WTC11 (cell line): ENCODE measurements at regions not wholly inside any gene's neighbourhood (a gene's known extent, or its start where the extent isn't known, plus 50 kb on each side); places are given as distances from the start of the nearest gene placed in this dataset.

ENCODE experiments used
- ATF6 ChIP-seq: sonication (generic); formaldehyde crosslinking; IDR thresholded peaks from 2 replicates; pipeline ENCODE4 v1.8.1; 2023; ENCODE audit warnings: mild to moderate bottlenecking, missing genetic modification reagents
- CBFB ChIP-seq: sonication (generic); formaldehyde crosslinking; IDR thresholded peaks from 2 replicates; pipeline ENCODE4 v1.8.1; 2022; ENCODE audit warnings: mild to moderate bottlenecking, low read depth, missing genetic modification reagents
- CTCF ChIP-seq: fragments of 200-600 bp; IDR thresholded peaks from 2 replicates; pipeline ENCODE4 v1.8.0; 2022; ENCODE audit warnings: antibody characterized with exemption
- GRHL2 ChIP-seq: fragments of 250-450 bp; sonication (Bioruptor Pico); IDR thresholded peaks from 2 replicates; pipeline ENCODE4 v1.8.0; 2022; ENCODE audit warnings: mild to moderate bottlenecking, moderate library complexity; ENCODE audit not compliant: insufficient replicate concordance, severe bottlenecking
- JUN ChIP-seq: sonication (generic); formaldehyde crosslinking; IDR thresholded peaks from 2 replicates; pipeline ENCODE4 v1.8.0; 2023; ENCODE audit warnings: mild to moderate bottlenecking, missing genetic modification reagents
- KAT7 ChIP-seq: sonication (generic); formaldehyde crosslinking; IDR thresholded peaks from 2 replicates; pipeline ENCODE4 v1.8.1; 2023; ENCODE audit warnings: missing genetic modification reagents, mild to moderate bottlenecking, borderline replicate concordance
- NFYB ChIP-seq: sonication (generic); formaldehyde crosslinking; conservative IDR thresholded peaks from 2 replicates; pipeline ENCODE4 v1.8.0; 2022; ENCODE audit warnings: low read depth, missing genetic modification reagents
- NR2C2 ChIP-seq: sonication (generic); formaldehyde crosslinking; IDR thresholded peaks from 2 replicates; pipeline ENCODE4 v1.8.0; 2022; ENCODE audit warnings: mild to moderate bottlenecking, missing genetic modification reagents
- RORB ChIP-seq: fragments of 250-450 bp; sonication (Bioruptor Pico); IDR thresholded peaks from 2 replicates; pipeline ENCODE4 v1.9.0; 2021; ENCODE audit warnings: mild to moderate bottlenecking
- SOX15 ChIP-seq: fragments of 250-450 bp; sonication (Bioruptor Pico); IDR thresholded peaks from 2 replicates; pipeline ENCODE4 v1.9.0; 2021; ENCODE audit warnings: mild to moderate bottlenecking
- SP1 ChIP-seq: sonication (generic); formaldehyde crosslinking; conservative IDR thresholded peaks from 2 replicates; pipeline ENCODE4 v1.8.1; 2022; ENCODE audit warnings: missing genetic modification reagents
- STAT6 ChIP-seq: sonication (generic); formaldehyde crosslinking; conservative IDR thresholded peaks from 2 replicates; pipeline ENCODE4 v1.8.1; 2023; ENCODE audit warnings: mild to moderate bottlenecking, low read depth, missing genetic modification reagents, moderate library complexity
- TP53 ChIP-seq: sonication (generic); formaldehyde crosslinking; IDR thresholded peaks from 2 replicates; pipeline ENCODE4 v1.8.1; 2023; ENCODE audit warnings: mild to moderate bottlenecking, missing genetic modification reagents
- ZNF512 ChIP-seq: sonication (generic); formaldehyde crosslinking; IDR thresholded peaks from 2 replicates; pipeline ENCODE4 v1.8.1; 2022; ENCODE audit warnings: missing genetic modification reagents, borderline replicate concordance

- TF ChIP-seq KAT7 (no peak), CTCF (no peak), ATF6 (CRISPR knock-in tag) (no peak), ZNF512 (no peak), SP1 (CRISPR knock-in tag) (no peak), JUN (CRISPR knock-in tag) (no peak), SOX15 (no peak), GRHL2 (CRISPR knock-in tag) (no peak), CBFB (no peak), RORB (CRISPR knock-in tag) (no peak), TP53 (no peak), NR2C2 (no peak), NFYB (no peak), STAT6 (CRISPR knock-in tag) (no peak)
Observed at GRCh38 chr4:19024047-19024446, 1002.5 kb upstream of the LCORL start.
